ENCODE measurements at regions not wholly inside any gene's neighbourhood (a gene's known extent, or its start where the extent isn't known, plus 50 kb on each side); places are given as distances from the start of the nearest gene placed in this dataset.

- TF ChIP-seq NR2F1 (conservative IDR thresholded peaks at IDR 0.05) = no peak
- no peak for TF ChIP-seq ZZZ3 (IDR thresholded peaks at IDR 0.05; ENCODE audit: control insufficient read depth, insufficient read length, low read depth)
- no peak for TF ChIP-seq ZNF622 (IDR thresholded peaks at IDR 0.05)
- TF ChIP-seq RB1 (IDR thresholded peaks at IDR 0.05; ENCODE audit: borderline replicate concordance) = no peak
- BruUV-seq (replicated peaks) = no TSS peak
- WGBS (ENCODE audit: insufficient coverage, insufficient replicate concordance, low lambda C conversion rate, missing lambda C conversion rate) = 66% methylated on average over 5 of the region's 5 CpGs
- no peak overlapping the region for H3K9ac ChIP-seq (ENCODE audit: control insufficient read depth, insufficient read depth, low read length)
- H4K20me1 ChIP-seq (ENCODE audit: control insufficient read depth, insufficient read depth) = no peaks in the 10 kb centered on the region
- POLR2A ChIA-PET = interaction anchor here (0.7 kb wide), 1 partner anchor 116 kb away, joined by 3 read pairs; no protein-coding TSS in a partner anchor
- no peak for FAIRE-seq
- H3K36me3 ChIP-seq (ENCODE audit: control insufficient read depth in 2 of 2, insufficient read depth in 2 of 2, low read length in 1 of 2) = no peaks in the 10 kb centered on the region
- intact Hi-C loops (cut with micrococcal nuclease; ENCODE audit: unreplicated experiment) (no loop called here), in situ Hi-C loops (cut with MboI) (no loop called here)
- H3K79me2 ChIP-seq (ENCODE audit: control insufficient read depth, insufficient read depth, low read length) = no peaks in the 10 kb centered on the region
- H3K27me3 ChIP-seq (replicated peaks in 1 of 2; ENCODE audit: control insufficient read depth in 2 of 2, insufficient read depth in 2 of 2, low read length in 1 of 2) = peaks cover 2 to 26% of the 10 kb centered on the region in 2 experiments; a peak in 3 of 4 replicates
- peaks cover 2% of the 10 kb centered on the region; the same call in 1 of the 3 replicates for H3K9me3 ChIP-seq (replicated peaks; ENCODE audit: control insufficient read depth, insufficient read depth, low read length)
- RAD21 ChIA-PET (ENCODE audit: unreplicated experiment) = no interaction called here
- no peak overlapping the region for H3K4me3 ChIP-seq
- CTCF ChIA-PET = no interaction called here
- no peak overlapping the region for H3K4me2 ChIP-seq (ENCODE audit: control insufficient read depth, insufficient read depth)
- no peak overlapping the region for H2AFZ ChIP-seq (ENCODE audit: control insufficient read depth, low read depth, low read length)
- no peak overlapping the region for H3K27ac ChIP-seq (ENCODE audit: control insufficient read depth, insufficient read depth)
- no peaks in the 10 kb centered on the region for H3K4me1 ChIP-seq (ENCODE audit: control insufficient read depth, insufficient read depth, low read length)
- ATAC-seq = no peak
- SMC1A ChIA-PET (ENCODE audit: uncharacterized antibody, unreplicated experiment) = no interaction called here
- no peak for DNase-seq (ENCODE audit: low read depth, low spot score)
These were observed 122.2 kb upstream of the BARHL2 start for GRCh38 chr1:90839323-90839722.

- no peak for ATAC-seq
- Histone ChIP-seq H4K20me1 (ENCODE audit: control insufficient read depth, insufficient read depth) (no peaks in the 10 kb centered on the region), H3K4me3 (no peak overlapping the region), H3K36me3 (ENCODE audit: control insufficient read depth in 2 of 2, insufficient read depth in 2 of 2, low read length in 1 of 2) (no peaks in the 10 kb centered on the region), H3K4me2 (ENCODE audit: control insufficient read depth, insufficient read depth) (no peak overlapping the region), H3K27ac (ENCODE audit: control insufficient read depth, insufficient read depth) (no peak overlapping the region), H3K9ac (ENCODE audit: control insufficient read depth, insufficient read depth, low read length) (no peak overlapping the region), H3K4me1 (ENCODE audit: control insufficient read depth, insufficient read depth, low read length) (no peaks in the 10 kb centered on the region), H3K79me2 (ENCODE audit: control insufficient read depth, insufficient read depth, low read length) (no peaks in the 10 kb centered on the region), H3K9me3 (replicated peaks; ENCODE audit: control insufficient read depth, insufficient read depth, low read length) (peaks cover 2% of the 10 kb centered on the region; the same call in 1 of the 3 replicates), H2AFZ (ENCODE audit: control insufficient read depth, low read depth, low read length) (no peak overlapping the region), H3K27me3 (replicated peaks in 1 of 2; ENCODE audit: control insufficient read depth in 2 of 2, insufficient read depth in 2 of 2, low read length in 1 of 2) (peaks cover 2 to 30% of the 10 kb centered on the region in 2 experiments; a peak in 3 of 4 replicates)
- in situ Hi-C loops (cut with MboI) = no loop called here
- no peak for DNase-seq (ENCODE audit: low read depth, low spot score)
- ChIA-PET POLR2A (interaction anchor here (0.7 kb wide), 1 partner anchor 115 kb away, joined by 3 read pairs; no protein-coding TSS in a partner anchor), SMC1A (ENCODE audit: uncharacterized antibody, unreplicated experiment) (no interaction called here), RAD21 (ENCODE audit: unreplicated experiment) (no interaction called here), CTCF (interaction anchor here (0.5 to 0.6 kb wide), 2 partner anchors 9 to 343 kb away, joined by 3 read pairs; no protein-coding TSS in a partner anchor)
- FAIRE-seq = no peak
- intact Hi-C loops (cut with micrococcal nuclease; ENCODE audit: unreplicated experiment) = no loop called here
- BruUV-seq (replicated peaks) = no TSS peak
- TF ChIP-seq NR2C1 (IDR thresholded peaks at IDR 0.05) = no peak
- no peak for TF ChIP-seq SMAD5 (IDR thresholded peaks at IDR 0.05; ENCODE audit: low read depth)
- TF ChIP-seq CBFB (IDR thresholded peaks at IDR 0.05; ENCODE audit: low read depth) = no peak
- no peak for TF ChIP-seq MTA2 (IDR thresholded peaks at IDR 0.05; ENCODE audit: low read depth)
- no peak for TF ChIP-seq KDM1A (IDR thresholded peaks at IDR 0.05; ENCODE audit: borderline replicate concordance)
- no peak for TF ChIP-seq TCF7 (IDR thresholded peaks at IDR 0.05; ENCODE audit: borderline replicate concordance)
- no peak for TF ChIP-seq RELB (IDR thresholded peaks at IDR 0.05; ENCODE audit: low read depth)
- no peak for TF ChIP-seq SKIL (IDR thresholded peaks at IDR 0.05; ENCODE audit: low read depth, poor library complexity, severe bottlenecking)
- no peak for TF ChIP-seq MXI1 (IDR thresholded peaks at IDR 0.05; ENCODE audit: low read depth, low read length)
- no peak for TF ChIP-seq STAT3 (IDR thresholded peaks at IDR 0.05; ENCODE audit: low read depth, low read length)
- no peak for TF ChIP-seq TARDBP (IDR thresholded peaks at IDR 0.05; ENCODE audit: borderline replicate concordance)
- no peak for TF ChIP-seq ZNF24 (IDR thresholded peaks at IDR 0.05)
- no peak for TF ChIP-seq CREM (IDR thresholded peaks at IDR 0.05; ENCODE audit: low read depth)
These were observed 121.6 kb upstream of the BARHL2 start for GRCh38 chr1:90838720-90839119.
